SK-N-SH (cell line): ENCODE measurements at regions not wholly inside any gene's neighbourhood (a gene's known extent, or its start where the extent isn't known, plus 50 kb on each side); places are given as distances from the start of the nearest gene placed in this dataset.

Source experiments
- CTCF ChIA-PET: fragments of 300-600, 350-600 bp; formaldehyde crosslinking; extraction: SDS; loops from one replicate; lab custom pipeline; 2021; lab: Yijun Ruan, JAX
- POLR2A ChIA-PET: fragments of 350-600 bp; sonication (Branson Sonifier 250); formaldehyde crosslinking; extraction: SDS; loops from one replicate; lab custom pipeline; 2020; ENCODE audit warnings: antibody characterized with exemption, inconsistent platforms; lab: Yijun Ruan, JAX
- DNase-seq: peaks from one replicate; pipeline ENCODE4 v3.0.0; 2012
- H2AFZ ChIP-seq: fragments of 200-600 bp; sonication (generic); 2 replicates; pipeline ENCODE4 v1.8.1; 2016; ENCODE audit warnings: antibody characterized with exemption, mild to moderate bottlenecking, low read depth
- H3F3A ChIP-seq: fragments of 200-600 bp; sonication (generic); replicated peaks from 2 replicates; pipeline ENCODE3; 2016; ENCODE audit warnings: antibody characterized with exemption, mild to moderate bottlenecking; ENCODE audit not compliant: insufficient read depth
- H3K27ac ChIP-seq, 2 experiments: fragments of 200-500 bp in 1 of 2; fragments of 200-600 bp in 1 of 2; sonication (Bioruptor generic) in 1 of 2; sonication (generic), shearing (Covaris generic) in 1 of 2; 2 replicates each; pipeline versions ENCODE4 v1.5.1 to v1.6.1; 2014 to 2016; ENCODE audit warnings: low read depth in 2 of 2, inconsistent platforms in 1 of 2, low read length in 1 of 2, mild to moderate bottlenecking in 1 of 2, mixed read lengths in 1 of 2
- H3K27me3 ChIP-seq: fragments of 200-600 bp; sonication (generic), shearing (Covaris generic); 2 replicates; pipeline ENCODE4 v1.6.1; 2016; ENCODE audit warnings: mixed run types; ENCODE audit not compliant: insufficient read depth
- H3K36me3 ChIP-seq, 2 experiments: fragments of 200-500 bp in 1 of 2; fragments of 200-600 bp in 1 of 2; sonication (Bioruptor generic) in 1 of 2; sonication (generic) in 1 of 2; replicated peaks in 1 of 2; 2 replicates each; pipeline versions ENCODE3 to v1.5.1; 2014 to 2016; ENCODE audit warnings: low read length in 1 of 2, mild to moderate bottlenecking in 1 of 2; ENCODE audit not compliant: insufficient read depth in 2 of 2, control insufficient read depth in 1 of 2
- H3K4me1 ChIP-seq, 2 experiments: fragments of 200-500 bp in 1 of 2; fragments of 200-600 bp in 1 of 2; sonication (Bioruptor generic) in 1 of 2; sonication (generic), shearing (Covaris generic) in 1 of 2; 2 replicates each; pipeline versions ENCODE4 v1.5.1 to v1.6.1; 2014 to 2016; ENCODE audit warnings: low read depth in 1 of 2, low read length in 1 of 2, mixed run types in 1 of 2; ENCODE audit not compliant: insufficient read depth in 2 of 2, control insufficient read depth in 1 of 2
- H3K4me2 ChIP-seq: fragments of 200-600 bp; sonication (generic), shearing (Covaris generic); 2 replicates; pipeline ENCODE4 v1.6.1; 2017; ENCODE audit warnings: mixed run types
- H3K4me3 ChIP-seq, 2 experiments: fragments of 200-500 bp in 1 of 2; fragments of 200-600 bp in 1 of 2; sonication (Bioruptor generic) in 1 of 2; sonication (generic), shearing (Covaris generic) in 1 of 2; 2 replicates each; pipeline versions ENCODE4 v1.5.1 to v1.8.1; 2014 to 2016; ENCODE audit warnings: low read depth in 2 of 2, inconsistent platforms in 1 of 2, low read length in 1 of 2, mild to moderate bottlenecking in 1 of 2, mixed read lengths in 1 of 2, moderate library complexity in 1 of 2
- H3K79me2 ChIP-seq: fragments of 200-600 bp; sonication (generic); 2 replicates; pipeline ENCODE4 v1.8.1; 2017; ENCODE audit warnings: mild to moderate bottlenecking; ENCODE audit not compliant: insufficient read depth
- H3K9ac ChIP-seq: fragments of 200-600 bp; sonication (generic); 2 replicates; pipeline ENCODE4 v1.6.1; 2017; ENCODE audit warnings: mixed run types
- H3K9me2 ChIP-seq: fragments of 200-600 bp; sonication (generic); 2 replicates; pipeline ENCODE4 v1.6.1; 2017; ENCODE audit warnings: mixed run types
- H3K9me3 ChIP-seq: fragments of 200-600 bp; sonication (generic); 2 replicates; pipeline ENCODE4 v1.6.1; 2017; ENCODE audit warnings: mixed run types, mild to moderate bottlenecking, moderate library complexity
- H4K20me1 ChIP-seq: fragments of 200-600 bp; sonication (generic); 2 replicates; pipeline ENCODE4 v1.6.1; 2017; ENCODE audit warnings: mild to moderate bottlenecking, mixed run types; ENCODE audit not compliant: insufficient read depth
- CHD2 ChIP-seq: fragments of 150-350 bp; IDR thresholded peaks from 2 replicates; pipeline ENCODE4 v1.6.1; 2018; ENCODE audit warnings: low read length; ENCODE audit not compliant: partially characterized antibody
- ELF1 ChIP-seq: IDR thresholded peaks from 2 replicates; pipeline ENCODE4 v1.4.0; 2012
- GABPA ChIP-seq: IDR thresholded peaks from 2 replicates; pipeline ENCODE4 v1.4.0; 2012; ENCODE audit warnings: low read depth, mild to moderate bottlenecking
- GATA2 ChIP-seq: sonication (generic); formaldehyde crosslinking; IDR thresholded peaks from 2 replicates; pipeline ENCODE4 v1.5.0; 2020; ENCODE audit warnings: mild to moderate bottlenecking, missing genetic modification reagents
- NFIC ChIP-seq: IDR thresholded peaks from 2 replicates; pipeline ENCODE4 v1.4.0; 2012; ENCODE audit warnings: borderline replicate concordance
- NRF1 ChIP-seq: IDR thresholded peaks from 2 replicates; pipeline ENCODE4 v1.6.1; 2012; ENCODE audit warnings: low read depth, mild to moderate bottlenecking, low read length
- PBX3 ChIP-seq: IDR thresholded peaks from 2 replicates; pipeline ENCODE4; 2012
- RCOR1 ChIP-seq: fragments of 150-350 bp; IDR thresholded peaks from 2 replicates; pipeline ENCODE4 v1.6.1; 2017; ENCODE audit warnings: antibody characterized with exemption, low read length
- RFX5 ChIP-seq: IDR thresholded peaks from 2 replicates; pipeline ENCODE4 v1.6.1; 2012; ENCODE audit warnings: mild to moderate bottlenecking, improper control_type of control experiment, low read length
- RXRA ChIP-seq: IDR thresholded peaks from 2 replicates; pipeline ENCODE4 v1.4.0; 2012; ENCODE audit warnings: low read depth, mild to moderate bottlenecking, borderline replicate concordance
- TCF12 ChIP-seq: IDR thresholded peaks from 2 replicates; pipeline ENCODE4 v1.4.0; 2012
- TEAD4 ChIP-seq: IDR thresholded peaks from 2 replicates; pipeline ENCODE4 v1.4.0; 2012; ENCODE audit warnings: mild to moderate bottlenecking, borderline replicate concordance; ENCODE audit not compliant: insufficient read depth
- WGBS: methylation state at CpG from one replicate; pipeline ENCODE4 v1.1.6; 2017; ENCODE audit warnings: low lambda C conversion rate; 5-methylcytosine and 5-hydroxymethylcytosine counted together
- TF ChIP-seq, protein P1 (sequence below): IDR thresholded peaks from 2 replicates; pipeline ENCODE4 v1.4.0; 2012; ENCODE audit warnings: low read depth
- TF ChIP-seq, protein P2 (sequence below): fragments of 200-600 bp; sonication (generic); IDR thresholded peaks from 2 replicates; pipeline ENCODE4 v1.6.1; 2017; ENCODE audit warnings: antibody characterized with exemption, mild to moderate bottlenecking, moderate library complexity

DNA sequence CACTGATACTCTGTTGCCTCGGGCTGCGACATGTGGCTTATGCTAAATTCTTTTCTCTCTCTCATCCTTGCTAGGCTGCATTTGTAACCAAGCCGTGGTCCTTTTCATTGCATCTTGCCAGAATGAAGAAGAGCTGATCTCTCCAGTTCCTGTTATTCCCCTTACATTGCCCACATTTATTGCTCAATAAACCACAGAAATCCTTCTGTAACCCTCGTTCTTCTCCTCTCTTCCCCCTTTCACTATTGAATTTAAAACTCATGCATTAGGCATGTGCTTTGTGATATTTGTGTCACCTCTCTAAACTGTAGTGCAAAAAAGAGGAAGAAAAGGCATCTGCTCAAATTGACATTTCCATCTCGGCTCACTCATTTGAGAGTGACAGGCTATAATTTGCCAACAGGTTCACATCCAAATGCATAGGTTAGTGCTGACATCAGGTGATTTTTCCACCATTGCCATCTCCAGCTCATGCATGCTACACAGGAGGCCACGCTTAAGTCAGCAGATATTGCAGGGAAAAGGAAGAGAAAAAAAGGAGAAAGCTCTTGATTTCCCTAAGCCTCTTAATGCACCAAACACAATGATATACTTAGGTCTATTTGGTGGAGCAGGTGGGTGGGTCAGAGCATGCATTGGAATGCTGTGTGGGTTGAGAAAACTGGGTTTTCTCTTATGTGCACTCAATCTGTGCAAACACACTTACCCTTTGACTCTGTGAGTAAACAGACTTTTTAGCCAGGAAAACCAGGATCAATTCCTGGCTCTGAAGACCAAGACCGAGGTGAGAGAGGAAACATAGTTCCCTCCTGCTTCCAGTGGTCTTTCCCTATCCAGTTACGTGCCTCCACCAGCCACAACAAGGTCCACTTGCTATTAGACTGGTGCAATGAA lies 642.7 kb downstream of the HS3ST4 start:
- Histone ChIP-seq H3K9me3 (no peaks in the 10 kb centered on the region), H4K20me1 (no peaks in the 10 kb centered on the region), H3K4me1 (no peaks in the 10 kb centered on the region), H3K27ac (no peak overlapping the region), H3K79me2 (no peaks in the 10 kb centered on the region), H3K9me2 (no peaks in the 10 kb centered on the region), H3K9ac (no peak overlapping the region), H3K27me3 (no peaks in the 10 kb centered on the region), H3K4me2 (no peak overlapping the region), H3K4me3 (no peak overlapping the region), H3K36me3 (no peaks in the 10 kb centered on the region), H3F3A (no peaks in the 10 kb centered on the region), H2AFZ (no peak overlapping the region)
- under 1% methylated on average over 8 of the region's 8 CpGs for WGBS
- POLR2A ChIA-PET: no interaction called here
- CTCF ChIA-PET: no interaction called here
- DNase-seq: no peak
- no peak for TF ChIP-seq TCF12
- no peak for TF ChIP-seq RFX5
- TF ChIP-seq CHD2: no peak
- no peak for TF ChIP-seq GATA2
- TF ChIP-seq, protein P1, sequence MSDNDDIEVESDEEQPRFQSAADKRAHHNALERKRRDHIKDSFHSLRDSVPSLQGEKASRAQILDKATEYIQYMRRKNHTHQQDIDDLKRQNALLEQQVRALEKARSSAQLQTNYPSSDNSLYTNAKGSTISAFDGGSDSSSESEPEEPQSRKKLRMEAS: no peak
- TF ChIP-seq GABPA: no peak

DNA sequence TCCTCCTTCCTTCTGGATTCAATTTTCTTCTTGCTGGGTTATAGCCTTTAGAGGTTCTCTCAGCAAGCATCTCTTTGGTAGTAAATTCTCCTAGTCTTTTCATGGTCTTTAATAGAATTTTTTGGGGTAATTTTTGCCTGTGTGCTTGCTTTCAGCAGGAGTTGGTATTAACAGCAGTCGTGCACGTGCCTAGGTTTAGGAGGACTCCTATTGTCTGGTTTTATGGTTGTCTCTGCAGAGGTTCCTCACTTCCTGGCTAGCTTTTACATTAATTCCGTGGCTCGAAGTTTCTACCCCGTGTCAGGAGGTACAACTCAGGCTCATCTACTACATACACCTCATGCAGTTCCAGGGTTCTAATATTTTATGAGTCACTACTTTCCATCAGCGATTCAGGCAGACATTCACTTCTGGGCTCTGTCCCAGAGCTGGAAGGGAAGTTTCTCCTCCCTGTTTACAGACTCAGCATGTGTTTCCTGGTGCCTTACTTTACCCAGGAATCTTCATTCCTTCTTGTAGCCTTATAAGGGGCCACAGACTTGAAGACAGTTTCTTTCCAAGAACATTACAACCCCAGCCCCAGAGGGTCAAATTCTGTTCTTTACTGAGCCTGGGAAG lies 643.6 kb downstream of the HS3ST4 start:
- Histone ChIP-seq H3K79me2 (no peaks in the 10 kb centered on the region), H3K9ac (no peak overlapping the region), H4K20me1 (no peaks in the 10 kb centered on the region), H3F3A (no peaks in the 10 kb centered on the region), H3K27ac (no peak overlapping the region), H3K4me2 (no peak overlapping the region), H2AFZ (no peak overlapping the region), H3K9me2 (no peaks in the 10 kb centered on the region), H3K4me3 (no peak overlapping the region), H3K4me1 (no peaks in the 10 kb centered on the region), H3K36me3 (no peaks in the 10 kb centered on the region), H3K9me3 (no peaks in the 10 kb centered on the region), H3K27me3 (no peaks in the 10 kb centered on the region)
- CTCF ChIA-PET: no interaction called here
- 0% methylated on average over 6 of the region's 6 CpGs for WGBS
- TF ChIP-seq RXRA: no peak
- no peak for TF ChIP-seq RCOR1
- no peak for TF ChIP-seq PBX3
- TF ChIP-seq ELF1: no peak
- no peak for TF ChIP-seq TCF12
- TF ChIP-seq, protein P2, sequence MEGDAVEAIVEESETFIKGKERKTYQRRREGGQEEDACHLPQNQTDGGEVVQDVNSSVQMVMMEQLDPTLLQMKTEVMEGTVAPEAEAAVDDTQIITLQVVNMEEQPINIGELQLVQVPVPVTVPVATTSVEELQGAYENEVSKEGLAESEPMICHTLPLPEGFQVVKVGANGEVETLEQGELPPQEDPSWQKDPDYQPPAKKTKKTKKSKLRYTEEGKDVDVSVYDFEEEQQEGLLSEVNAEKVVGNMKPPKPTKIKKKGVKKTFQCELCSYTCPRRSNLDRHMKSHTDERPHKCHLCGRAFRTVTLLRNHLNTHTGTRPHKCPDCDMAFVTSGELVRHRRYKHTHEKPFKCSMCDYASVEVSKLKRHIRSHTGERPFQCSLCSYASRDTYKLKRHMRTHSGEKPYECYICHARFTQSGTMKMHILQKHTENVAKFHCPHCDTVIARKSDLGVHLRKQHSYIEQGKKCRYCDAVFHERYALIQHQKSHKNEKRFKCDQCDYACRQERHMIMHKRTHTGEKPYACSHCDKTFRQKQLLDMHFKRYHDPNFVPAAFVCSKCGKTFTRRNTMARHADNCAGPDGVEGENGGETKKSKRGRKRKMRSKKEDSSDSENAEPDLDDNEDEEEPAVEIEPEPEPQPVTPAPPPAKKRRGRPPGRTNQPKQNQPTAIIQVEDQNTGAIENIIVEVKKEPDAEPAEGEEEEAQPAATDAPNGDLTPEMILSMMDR: no peak
- TF ChIP-seq NFIC: no peak
- no peak for TF ChIP-seq GATA2
- no peak for TF ChIP-seq TEAD4
- TF ChIP-seq CHD2: no peak
- no peak for TF ChIP-seq NRF1
- POLR2A ChIA-PET: no interaction called here
- no peak for DNase-seq
